ENCODE measurements at regions not wholly inside any gene's neighbourhood (a gene's known extent, or its start where the extent isn't known, plus 50 kb on each side); places are given as distances from the start of the nearest gene placed in this dataset.

DNA sequence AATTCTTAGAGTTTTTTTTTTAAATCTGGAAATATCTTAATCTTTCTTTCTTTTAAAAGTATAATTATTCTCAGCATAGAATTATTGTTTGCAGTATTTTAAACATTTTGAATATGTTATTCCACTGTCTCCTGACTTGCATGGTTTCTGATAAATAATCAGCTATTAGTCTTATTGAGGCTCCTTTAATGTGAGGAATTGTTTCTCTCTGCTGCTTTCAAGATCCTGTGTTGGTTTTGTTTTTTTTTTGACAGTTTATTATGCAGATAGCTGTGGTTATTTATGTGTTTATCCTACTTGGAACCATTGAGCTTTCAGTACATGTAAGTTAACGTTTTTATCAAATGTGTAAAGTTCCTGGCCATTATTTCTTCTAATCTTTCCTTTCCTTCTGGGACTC, 477.9 kb upstream of the HTR2A start:
- TF ChIP-seq EZH2 (IDR thresholded peaks at IDR 0.05; ENCODE audit: borderline replicate concordance, low read depth, low read length, severe bottlenecking) (no peak), POLR2AphosphoS5 (IDR thresholded peaks at IDR 0.05; ENCODE audit: insufficient read depth, low read depth, low read length) (no peak), POLR2A (IDR thresholded peaks at IDR 0.05; ENCODE audit: low read depth, low read length) (no peak), JUN (IDR thresholded peaks at IDR 0.05; ENCODE audit: borderline replicate concordance, insufficient read depth, insufficient read length, low read depth) (no peak)
- TF ChIP-seq, protein P1, sequence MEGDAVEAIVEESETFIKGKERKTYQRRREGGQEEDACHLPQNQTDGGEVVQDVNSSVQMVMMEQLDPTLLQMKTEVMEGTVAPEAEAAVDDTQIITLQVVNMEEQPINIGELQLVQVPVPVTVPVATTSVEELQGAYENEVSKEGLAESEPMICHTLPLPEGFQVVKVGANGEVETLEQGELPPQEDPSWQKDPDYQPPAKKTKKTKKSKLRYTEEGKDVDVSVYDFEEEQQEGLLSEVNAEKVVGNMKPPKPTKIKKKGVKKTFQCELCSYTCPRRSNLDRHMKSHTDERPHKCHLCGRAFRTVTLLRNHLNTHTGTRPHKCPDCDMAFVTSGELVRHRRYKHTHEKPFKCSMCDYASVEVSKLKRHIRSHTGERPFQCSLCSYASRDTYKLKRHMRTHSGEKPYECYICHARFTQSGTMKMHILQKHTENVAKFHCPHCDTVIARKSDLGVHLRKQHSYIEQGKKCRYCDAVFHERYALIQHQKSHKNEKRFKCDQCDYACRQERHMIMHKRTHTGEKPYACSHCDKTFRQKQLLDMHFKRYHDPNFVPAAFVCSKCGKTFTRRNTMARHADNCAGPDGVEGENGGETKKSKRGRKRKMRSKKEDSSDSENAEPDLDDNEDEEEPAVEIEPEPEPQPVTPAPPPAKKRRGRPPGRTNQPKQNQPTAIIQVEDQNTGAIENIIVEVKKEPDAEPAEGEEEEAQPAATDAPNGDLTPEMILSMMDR (IDR thresholded peaks at IDR 0.05; ENCODE audit: extremely low read depth in 1 of 2, insufficient read depth in 1 of 2, low read depth in 1 of 2, low read length in 2 of 2) = no peak
- TF ChIP-seq, protein P2, sequence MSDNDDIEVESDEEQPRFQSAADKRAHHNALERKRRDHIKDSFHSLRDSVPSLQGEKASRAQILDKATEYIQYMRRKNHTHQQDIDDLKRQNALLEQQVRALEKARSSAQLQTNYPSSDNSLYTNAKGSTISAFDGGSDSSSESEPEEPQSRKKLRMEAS (IDR thresholded peaks at IDR 0.05; ENCODE audit: insufficient read depth, insufficient read length) = no peak
